GM19239 (cell line): ENCODE measurements at regions not wholly inside any gene's neighbourhood (a gene's known extent, or its start where the extent isn't known, plus 50 kb on each side); places are given as distances from the start of the nearest gene placed in this dataset.

Experiments used
- DNase-seq: peaks from one replicate; pipeline ENCODE4 v3.0.0; 2011; ENCODE audit warnings: low spot score; ENCODE audit not compliant: insufficient read length
- FAIRE-seq: peaks from 2 replicates; lab custom pipeline; 2011; peaks lifted over from hg19 to GRCh38; lab: Jason Lieb, UNC

DNA sequence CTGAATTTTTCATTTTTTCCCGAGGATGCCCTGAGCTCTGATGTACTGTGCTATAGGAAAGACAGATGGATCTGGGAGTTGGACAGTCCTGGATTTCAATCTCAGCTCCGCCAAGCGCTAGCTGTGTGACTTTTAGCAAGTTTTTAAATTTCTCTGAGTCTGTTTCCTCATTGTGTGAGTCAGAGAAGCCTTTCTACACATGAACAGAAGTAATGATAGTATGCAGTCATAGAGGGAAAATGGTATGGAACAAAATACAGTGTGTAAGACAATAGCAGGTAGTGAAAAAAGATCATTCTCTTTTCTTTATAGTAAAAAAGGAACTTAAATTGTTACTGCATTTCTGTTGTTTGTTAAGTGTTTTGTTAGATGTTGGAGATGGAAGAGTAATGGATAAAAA is 52.4 kb upstream of the PPM1B start:
- DNase-seq (no peak), FAIRE-seq (no peak)

DNA sequence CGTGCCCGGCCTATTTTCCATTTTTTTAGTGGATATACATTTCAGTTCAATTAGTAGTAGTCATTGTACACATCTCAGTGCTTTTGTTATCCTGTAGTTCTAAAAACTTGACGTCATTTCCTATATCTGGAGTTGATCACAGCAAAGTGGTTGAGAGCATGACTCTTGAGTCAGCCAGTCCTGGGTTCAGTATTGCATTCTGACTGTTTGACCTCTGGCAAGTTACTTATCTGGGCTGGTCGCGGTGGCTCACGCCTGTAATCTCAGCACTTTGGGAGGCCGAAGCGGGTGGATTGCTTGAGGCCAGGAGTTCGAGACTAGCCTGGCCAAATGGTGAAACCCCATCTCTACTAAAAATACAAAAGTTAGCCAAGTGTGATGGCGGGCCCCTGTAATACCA is 50.4 kb upstream of the PPM1B start:
- DNase-seq (no peak), FAIRE-seq (no peak)
